ENCODE measurements at regions not wholly inside any gene's neighbourhood (a gene's known extent, or its start where the extent isn't known, plus 50 kb on each side); places are given as distances from the start of the nearest gene placed in this dataset.

DNA sequence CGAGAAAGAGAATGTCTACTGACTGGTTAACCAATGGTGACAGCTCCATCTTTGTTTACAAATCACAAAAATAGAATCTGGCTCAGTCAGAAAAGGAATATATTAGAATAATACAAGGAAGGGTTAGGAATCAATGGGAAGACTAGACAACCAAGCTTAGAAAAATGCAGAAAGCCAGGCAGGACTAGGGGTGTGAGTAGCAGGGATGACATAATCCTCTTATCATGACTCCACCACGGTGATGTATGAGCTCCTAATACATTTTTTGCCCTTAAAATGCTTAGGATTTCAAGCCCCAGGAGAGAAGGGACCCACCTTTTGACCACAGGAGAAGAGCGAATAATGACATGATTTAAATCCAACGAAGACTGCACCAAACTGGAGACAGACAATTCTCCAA is 252.3 kb downstream of the CHD9NB start:
- Mint-ChIP-seq H3K4me3 (no peak overlapping the region), H3K4me1 (no peaks in the 10 kb centered on the region), H3K27ac (ENCODE audit: unreplicated experiment) (no peak overlapping the region), H3K36me3 (ENCODE audit: low read depth) (no peaks in the 10 kb centered on the region), H3K27me3 (ENCODE audit: low read depth) (no peaks in the 10 kb centered on the region), H3K9me3 (peaks cover 8% of the 10 kb centered on the region)
- no peak for DNase-seq (ENCODE audit: low read depth, low spot score)
- TF ChIP-seq, protein P1, sequence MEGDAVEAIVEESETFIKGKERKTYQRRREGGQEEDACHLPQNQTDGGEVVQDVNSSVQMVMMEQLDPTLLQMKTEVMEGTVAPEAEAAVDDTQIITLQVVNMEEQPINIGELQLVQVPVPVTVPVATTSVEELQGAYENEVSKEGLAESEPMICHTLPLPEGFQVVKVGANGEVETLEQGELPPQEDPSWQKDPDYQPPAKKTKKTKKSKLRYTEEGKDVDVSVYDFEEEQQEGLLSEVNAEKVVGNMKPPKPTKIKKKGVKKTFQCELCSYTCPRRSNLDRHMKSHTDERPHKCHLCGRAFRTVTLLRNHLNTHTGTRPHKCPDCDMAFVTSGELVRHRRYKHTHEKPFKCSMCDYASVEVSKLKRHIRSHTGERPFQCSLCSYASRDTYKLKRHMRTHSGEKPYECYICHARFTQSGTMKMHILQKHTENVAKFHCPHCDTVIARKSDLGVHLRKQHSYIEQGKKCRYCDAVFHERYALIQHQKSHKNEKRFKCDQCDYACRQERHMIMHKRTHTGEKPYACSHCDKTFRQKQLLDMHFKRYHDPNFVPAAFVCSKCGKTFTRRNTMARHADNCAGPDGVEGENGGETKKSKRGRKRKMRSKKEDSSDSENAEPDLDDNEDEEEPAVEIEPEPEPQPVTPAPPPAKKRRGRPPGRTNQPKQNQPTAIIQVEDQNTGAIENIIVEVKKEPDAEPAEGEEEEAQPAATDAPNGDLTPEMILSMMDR (conservative IDR thresholded peaks at IDR 0.05) = no peak

DNA sequence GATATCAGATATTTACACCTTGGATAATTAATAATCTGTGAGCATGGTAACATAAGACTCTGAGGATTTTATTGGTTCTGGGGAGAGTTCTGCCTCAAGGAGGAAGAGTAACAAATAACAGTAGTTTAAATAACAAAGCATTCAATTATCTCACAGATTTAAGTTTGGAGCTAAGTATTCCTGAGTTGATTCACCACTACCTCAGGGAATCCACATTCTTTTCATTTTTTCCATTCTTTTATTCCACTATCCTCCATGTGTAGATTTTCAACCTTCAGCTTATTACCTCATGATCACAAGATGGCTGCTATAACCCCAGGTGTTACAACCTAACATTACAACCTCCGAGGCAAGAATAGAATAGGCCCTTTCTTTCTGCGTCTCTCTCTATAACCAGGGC is 252.2 kb upstream of the TOX3 start:
- H3K36me3 Mint-ChIP-seq (ENCODE audit: low read depth) = peaks cover 3% of the 10 kb centered on the region
- no peak overlapping the region for H3K4me3 Mint-ChIP-seq
- no peak overlapping the region for H3K27ac Mint-ChIP-seq (ENCODE audit: unreplicated experiment)
- H3K27me3 Mint-ChIP-seq (ENCODE audit: low read depth) = no peaks in the 10 kb centered on the region
- H3K4me1 Mint-ChIP-seq = no peaks in the 10 kb centered on the region
- peaks cover 10% of the 10 kb centered on the region for H3K9me3 Mint-ChIP-seq
- TF ChIP-seq, protein P1 (conservative IDR thresholded peaks at IDR 0.05) = no peak
- no peak for DNase-seq (ENCODE audit: low read depth, low spot score)

DNA sequence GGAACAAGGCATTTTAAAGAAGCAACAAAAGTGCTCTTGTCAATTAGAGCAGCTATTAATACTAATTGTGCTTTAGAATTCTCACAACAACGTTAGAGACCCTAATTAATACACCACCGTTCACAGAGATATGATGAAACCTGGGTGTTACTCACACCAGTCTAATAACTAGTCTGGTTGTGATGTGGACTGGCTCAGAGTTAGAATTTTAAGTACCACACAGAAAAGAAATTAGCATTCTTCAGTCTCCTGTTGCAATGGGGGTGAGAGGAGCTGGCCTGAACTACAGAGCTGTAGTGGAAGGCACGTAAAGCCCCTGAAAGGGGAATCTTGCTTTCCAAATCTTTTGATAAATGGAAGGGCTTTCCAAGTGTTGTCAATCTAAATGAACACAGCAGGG is 240.8 kb upstream of the TOX3 start:
- TF ChIP-seq, protein P1 (conservative IDR thresholded peaks at IDR 0.05) = no peak
- peaks cover 34% of the 10 kb centered on the region for H3K4me1 Mint-ChIP-seq
- H3K27me3 Mint-ChIP-seq (ENCODE audit: low read depth) = no peaks in the 10 kb centered on the region
- H3K27ac Mint-ChIP-seq (ENCODE audit: unreplicated experiment) = no peak overlapping the region
- H3K4me3 Mint-ChIP-seq = no peak overlapping the region
- H3K9me3 Mint-ChIP-seq = peaks cover 5% of the 10 kb centered on the region
- DNase-seq (ENCODE audit: low read depth, low spot score) = no peak
- H3K36me3 Mint-ChIP-seq (ENCODE audit: low read depth) = peaks cover 4% of the 10 kb centered on the region

DNA sequence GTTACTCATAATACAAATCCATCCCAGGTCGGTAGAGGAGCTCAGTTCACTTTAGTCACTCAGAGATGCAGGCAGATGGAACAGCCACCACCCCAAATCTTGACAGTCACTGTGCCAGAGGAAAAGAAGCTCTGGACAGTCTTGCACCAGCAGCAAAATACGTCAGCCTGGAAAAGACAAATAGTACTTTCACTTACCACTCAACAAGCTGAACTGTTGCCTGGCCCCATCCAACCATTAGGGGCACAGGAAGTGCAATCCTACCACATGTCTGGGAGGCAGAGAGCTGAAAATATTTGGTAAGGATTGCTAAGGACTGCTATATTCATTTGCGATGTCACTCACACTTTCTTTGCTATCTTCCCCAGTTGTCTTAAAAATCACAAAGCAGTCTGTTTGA is 239.1 kb upstream of the TOX3 start:
- H3K27me3 Mint-ChIP-seq (ENCODE audit: low read depth) = no peaks in the 10 kb centered on the region
- peaks cover 2% of the 10 kb centered on the region for H3K36me3 Mint-ChIP-seq (ENCODE audit: low read depth)
- peaks cover 42% of the 10 kb centered on the region for H3K4me1 Mint-ChIP-seq
- DNase-seq (ENCODE audit: low read depth, low spot score) = no peak
- H3K4me3 Mint-ChIP-seq = no peak overlapping the region
- H3K27ac Mint-ChIP-seq (ENCODE audit: unreplicated experiment) = no peak overlapping the region
- TF ChIP-seq, protein P1 (conservative IDR thresholded peaks at IDR 0.05) = no peak
- H3K9me3 Mint-ChIP-seq = peaks cover 3% of the 10 kb centered on the region

DNA sequence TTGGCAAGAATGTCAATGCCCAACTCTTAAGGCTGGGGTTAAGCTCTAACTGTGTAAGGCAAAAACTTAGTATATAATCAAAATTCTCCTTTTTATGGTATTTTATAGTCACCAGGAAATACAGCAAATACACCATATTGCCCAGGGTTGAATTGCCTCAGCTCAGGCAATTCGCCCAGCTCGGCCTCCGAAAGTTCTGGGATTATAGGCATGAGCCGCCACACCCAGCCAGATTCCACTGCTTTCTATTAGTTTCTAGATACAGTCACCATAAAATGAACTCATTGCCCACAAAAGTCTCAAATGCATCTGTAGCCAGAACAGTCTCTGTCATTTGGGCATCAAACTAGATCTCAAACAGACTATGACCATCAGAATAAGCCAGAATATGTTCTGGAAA is 238.7 kb upstream of the TOX3 start:
- DNase-seq (ENCODE audit: low read depth, low spot score) = no peak
- no peaks in the 10 kb centered on the region for H3K36me3 Mint-ChIP-seq (ENCODE audit: low read depth)
- H3K27me3 Mint-ChIP-seq (ENCODE audit: low read depth) = no peaks in the 10 kb centered on the region
- peaks cover 46% of the 10 kb centered on the region for H3K4me1 Mint-ChIP-seq
- H3K4me3 Mint-ChIP-seq = no peak overlapping the region
- H3K27ac Mint-ChIP-seq (ENCODE audit: unreplicated experiment) = no peak overlapping the region
- TF ChIP-seq, protein P1 (conservative IDR thresholded peaks at IDR 0.05) = no peak
- no peaks in the 10 kb centered on the region for H3K9me3 Mint-ChIP-seq

DNA sequence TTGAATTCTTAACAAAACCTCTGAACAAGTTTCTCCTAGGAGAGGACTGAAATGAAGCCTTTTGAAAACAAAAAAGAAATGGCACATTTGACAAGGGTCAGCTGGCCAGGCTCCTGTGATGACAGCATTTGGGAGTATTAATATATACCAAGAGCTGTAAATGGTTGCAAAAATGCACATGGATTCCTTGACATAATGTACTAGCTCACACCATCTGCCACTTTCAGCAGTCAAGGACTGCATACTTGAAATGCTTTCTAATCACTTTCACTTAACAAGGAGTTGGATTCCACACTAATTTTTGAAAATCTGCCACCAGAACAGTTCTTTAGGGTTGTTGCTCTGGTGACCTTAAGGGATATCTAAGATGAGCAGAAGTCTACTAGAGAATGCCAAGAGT is 236.7 kb upstream of the TOX3 start:
- DNase-seq (ENCODE audit: low read depth, low spot score) = no peak
- Mint-ChIP-seq H3K36me3 (ENCODE audit: low read depth) (no peaks in the 10 kb centered on the region), H3K9me3 (no peaks in the 10 kb centered on the region), H3K27me3 (ENCODE audit: low read depth) (no peaks in the 10 kb centered on the region), H3K4me3 (no peak overlapping the region), H3K4me1 (peaks cover 51% of the 10 kb centered on the region), H3K27ac (ENCODE audit: unreplicated experiment) (no peak overlapping the region)
- TF ChIP-seq, protein P1 (conservative IDR thresholded peaks at IDR 0.05) = no peak
